ENCODE measurements at regions not wholly inside any gene's neighbourhood (a gene's known extent, or its start where the extent isn't known, plus 50 kb on each side); places are given as distances from the start of the nearest gene placed in this dataset.

DNA sequence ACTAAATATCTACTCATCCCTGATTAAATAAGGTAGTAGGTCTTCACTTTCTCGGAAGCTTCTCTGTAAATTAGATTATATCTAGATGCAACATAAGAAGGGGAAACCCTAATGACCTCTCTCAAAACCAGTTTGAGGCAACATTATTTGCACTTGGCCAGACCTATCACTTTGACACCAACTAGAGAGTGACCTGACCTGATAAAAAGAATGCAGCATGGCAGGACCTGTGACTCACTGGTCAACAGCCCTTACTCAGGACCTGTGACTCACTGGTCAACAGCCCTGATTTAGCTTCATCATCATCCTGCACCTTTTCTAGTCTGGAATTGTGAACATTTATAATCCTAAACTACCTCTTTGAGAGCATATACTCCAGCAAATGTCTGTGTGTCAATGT lies 1957.7 kb upstream of the CELF4 start:
- no peak overlapping the region for H3K27ac Mint-ChIP-seq
- Histone ChIP-seq H3K27me3 (replicated peaks in 1 of 2; ENCODE audit: control insufficient read depth in 2 of 2, extremely low read depth in 1 of 2, insufficient read depth in 2 of 2, low read length in 1 of 2) (no peaks in the 10 kb centered on the region), H3K4me1 (ENCODE audit: control insufficient read depth in 1 of 2, extremely low read depth in 1 of 2, insufficient read depth in 2 of 2, low read length in 2 of 2) (no peaks in the 10 kb centered on the region), H3K4me3 (ENCODE audit: control insufficient read depth in 1 of 2, extremely low read depth in 1 of 2, low read length in 1 of 2) (no peak overlapping the region), H3K9me3 (no peaks in the 10 kb centered on the region), H3K36me3 (ENCODE audit: control insufficient read depth in 2 of 2, extremely low read depth in 1 of 2, insufficient read depth in 1 of 2, low read length in 1 of 2) (no peaks in the 10 kb centered on the region), H3K27ac (ENCODE audit: low read length) (no peak overlapping the region)
- ChIA-PET CTCF (no interaction called here), POLR2A (interaction anchor here in 1 of 2 donors (0.5 kb wide), 1 partner anchor 1068 kb away, joined by 3 read pairs; no protein-coding TSS in a partner anchor)
- WGBS (ENCODE audit: insufficient coverage), result no CpG with 5 or more reads among the region's 1 CpG
- peaks cover 0 to 11% (median 0%) of the 10 kb centered on the region in 3 donors for H3K9me3 Mint-ChIP-seq
- no peaks in the 10 kb centered on the region for H3K4me1 Mint-ChIP-seq
- ATAC-seq (replicated peaks in 1 of 4) (no peak), DNase-seq (no peak)
- no peak overlapping the region for H3K4me3 Mint-ChIP-seq
- H3K36me3 Mint-ChIP-seq, result no peaks in the 10 kb centered on the region
- H3K27me3 Mint-ChIP-seq, result no peaks in the 10 kb centered on the region

DNA sequence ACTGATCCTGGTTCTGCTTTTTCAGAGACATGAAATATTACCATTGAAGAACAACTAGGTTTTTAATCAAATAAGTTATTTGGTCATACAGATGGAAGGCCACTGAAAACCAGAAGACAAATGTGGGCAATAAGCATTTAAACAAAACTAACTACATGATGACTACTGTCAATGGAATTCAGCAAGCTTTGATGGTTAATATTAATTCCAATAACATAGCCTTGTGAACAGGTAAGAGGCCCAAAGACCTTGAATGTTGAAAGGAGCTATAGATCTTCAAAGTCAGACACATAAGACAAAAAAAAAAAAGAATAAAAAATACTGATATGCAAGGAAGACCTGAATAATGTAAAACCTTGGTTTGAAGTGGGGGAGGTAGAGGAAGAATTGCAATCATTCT lies 1955.6 kb upstream of the CELF4 start:
- H3K4me1 Mint-ChIP-seq, result no peaks in the 10 kb centered on the region
- H3K9me3 Mint-ChIP-seq, result peaks cover 0 to 11% (median 0%) of the 10 kb centered on the region in 3 donors
- Histone ChIP-seq H3K27ac (ENCODE audit: low read length) (no peak overlapping the region), H3K4me3 (ENCODE audit: control insufficient read depth in 1 of 2, extremely low read depth in 1 of 2, low read length in 1 of 2) (no peak overlapping the region), H3K36me3 (ENCODE audit: control insufficient read depth in 2 of 2, extremely low read depth in 1 of 2, insufficient read depth in 1 of 2, low read length in 1 of 2) (no peaks in the 10 kb centered on the region), H3K27me3 (replicated peaks in 1 of 2; ENCODE audit: control insufficient read depth in 2 of 2, extremely low read depth in 1 of 2, insufficient read depth in 2 of 2, low read length in 1 of 2) (no peaks in the 10 kb centered on the region), H3K4me1 (ENCODE audit: control insufficient read depth in 1 of 2, extremely low read depth in 1 of 2, insufficient read depth in 2 of 2, low read length in 2 of 2) (no peaks in the 10 kb centered on the region), H3K9me3 (no peaks in the 10 kb centered on the region)
- H3K27ac Mint-ChIP-seq, result no peak overlapping the region
- ATAC-seq (replicated peaks in 1 of 4), result no peak
- DNase-seq, result no peak
- no peaks in the 10 kb centered on the region for H3K36me3 Mint-ChIP-seq
- ChIA-PET POLR2A (interaction anchor here in 1 of 2 donors (0.6 kb wide), 1 partner anchor 208 kb away, joined by 3 read pairs; no protein-coding TSS in a partner anchor), CTCF (no interaction called here)
- no peaks in the 10 kb centered on the region for H3K27me3 Mint-ChIP-seq
- no peak overlapping the region for H3K4me3 Mint-ChIP-seq

DNA sequence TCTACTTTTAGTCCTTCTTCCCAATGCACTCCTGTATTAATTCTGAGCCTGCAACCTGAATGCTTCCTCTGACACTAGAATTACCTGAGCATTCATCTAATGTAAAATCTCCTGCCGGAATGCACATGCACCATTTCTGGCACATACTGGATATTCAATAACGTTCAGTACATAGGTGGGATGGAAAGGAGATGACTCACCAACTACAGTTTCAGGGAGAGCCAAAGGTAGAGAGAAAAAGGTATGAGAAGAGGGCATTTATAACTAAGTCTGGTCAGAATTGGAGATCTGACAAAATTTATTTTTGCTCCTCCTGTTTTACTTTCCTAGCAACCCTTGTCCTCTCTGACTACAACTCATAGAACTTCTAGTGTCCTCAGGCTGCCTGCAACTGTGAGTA lies 1954.1 kb upstream of the CELF4 start:
- H3K9me3 Mint-ChIP-seq, result peaks cover 0 to 11% (median 6%) of the 10 kb centered on the region in 3 donors
- no peak overlapping the region for H3K27ac Mint-ChIP-seq
- ChIA-PET POLR2A (no interaction called here), CTCF (no interaction called here)
- H3K27ac ChIP-seq (ENCODE audit: low read length), result no peak overlapping the region
- H3K4me1 Mint-ChIP-seq, result no peaks in the 10 kb centered on the region
- DNase-seq, result no peak
- WGBS (ENCODE audit: insufficient coverage), result no CpG with 5 or more reads among the region's 2 CpGs
- no peak overlapping the region for H3K4me3 Mint-ChIP-seq
- ATAC-seq (replicated peaks in 1 of 4), result no peak
- H3K36me3 Mint-ChIP-seq, result no peaks in the 10 kb centered on the region
- no peak overlapping the region for H3K4me3 ChIP-seq (ENCODE audit: control insufficient read depth in 1 of 2, extremely low read depth in 1 of 2, low read length in 1 of 2)
- no peaks in the 10 kb centered on the region for H3K27me3 ChIP-seq (replicated peaks in 1 of 2; ENCODE audit: control insufficient read depth in 2 of 2, extremely low read depth in 1 of 2, insufficient read depth in 2 of 2, low read length in 1 of 2)
- H3K36me3 ChIP-seq (ENCODE audit: control insufficient read depth in 2 of 2, extremely low read depth in 1 of 2, insufficient read depth in 1 of 2, low read length in 1 of 2), result no peaks in the 10 kb centered on the region
- no peaks in the 10 kb centered on the region for H3K27me3 Mint-ChIP-seq
- H3K9me3 ChIP-seq, result no peaks in the 10 kb centered on the region
- no peaks in the 10 kb centered on the region for H3K4me1 ChIP-seq (ENCODE audit: control insufficient read depth in 1 of 2, extremely low read depth in 1 of 2, insufficient read depth in 2 of 2, low read length in 2 of 2)

DNA sequence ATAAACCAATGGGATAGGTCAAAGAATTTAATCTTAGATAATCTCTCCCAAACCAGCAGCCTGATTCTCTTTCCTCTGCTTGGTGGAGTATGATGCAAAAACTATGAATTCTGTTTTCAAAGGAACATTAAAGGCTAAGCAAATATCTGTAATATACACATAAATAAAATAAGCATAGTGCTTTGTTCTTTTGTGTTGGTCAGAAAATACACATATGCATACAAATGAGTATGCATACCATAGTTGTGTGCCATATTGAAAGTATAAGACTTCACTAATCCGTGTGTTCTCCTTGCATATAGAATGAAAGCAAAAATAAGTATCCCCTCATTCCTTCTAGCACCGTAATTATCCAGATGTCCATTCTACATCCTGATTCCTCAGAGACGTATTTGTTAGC lies 1949.7 kb upstream of the CELF4 start:
- H3K27ac Mint-ChIP-seq, result no peak overlapping the region
- WGBS (ENCODE audit: insufficient coverage), result no CpG with 5 or more reads among the region's 3 CpGs

DNA sequence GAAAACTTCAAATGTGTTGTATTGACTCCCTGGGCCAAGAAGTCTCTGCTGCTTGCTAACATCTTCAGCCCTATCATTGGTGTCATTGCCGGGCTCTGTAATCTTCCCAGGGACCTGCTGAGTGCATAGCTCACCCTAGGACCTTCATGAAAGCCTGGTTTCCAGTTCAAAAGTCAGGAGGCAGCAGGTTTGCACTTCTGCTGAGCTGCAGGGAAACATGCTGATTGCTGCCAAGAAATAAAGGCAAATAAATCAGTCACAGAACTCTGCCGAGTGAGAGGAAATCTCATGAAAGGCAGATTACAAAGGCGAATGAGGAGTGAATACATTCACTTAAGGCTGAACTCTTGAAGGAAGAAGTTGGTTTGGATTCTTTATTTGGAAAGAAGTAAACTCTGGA lies 1947.6 kb upstream of the CELF4 start:
- no peak for ATAC-seq (replicated peaks in 1 of 4)
- Histone ChIP-seq H3K27ac (ENCODE audit: low read length) (no peak overlapping the region), H3K9me3 (no peaks in the 10 kb centered on the region), H3K4me1 (ENCODE audit: control insufficient read depth in 1 of 2, extremely low read depth in 1 of 2, insufficient read depth in 2 of 2, low read length in 2 of 2) (no peaks in the 10 kb centered on the region), H3K27me3 (replicated peaks in 1 of 2; ENCODE audit: control insufficient read depth in 2 of 2, extremely low read depth in 1 of 2, insufficient read depth in 2 of 2, low read length in 1 of 2) (no peaks in the 10 kb centered on the region), H3K36me3 (ENCODE audit: control insufficient read depth in 2 of 2, extremely low read depth in 1 of 2, insufficient read depth in 1 of 2, low read length in 1 of 2) (no peaks in the 10 kb centered on the region), H3K4me3 (ENCODE audit: control insufficient read depth in 1 of 2, extremely low read depth in 1 of 2, low read length in 1 of 2) (no peak overlapping the region)
- WGBS (ENCODE audit: insufficient coverage), result 58% methylated on average over 2 of the region's 3 CpGs
- H3K4me1 Mint-ChIP-seq, result no peaks in the 10 kb centered on the region
- peaks cover 12 to 22% (median 15%) of the 10 kb centered on the region in 3 donors for H3K9me3 Mint-ChIP-seq
- H3K36me3 Mint-ChIP-seq, result no peaks in the 10 kb centered on the region
- ChIA-PET CTCF (no interaction called here), POLR2A (no interaction called here)
- H3K27me3 Mint-ChIP-seq, result no peaks in the 10 kb centered on the region
- no peak overlapping the region for H3K27ac Mint-ChIP-seq
- no peak for DNase-seq
- H3K4me3 Mint-ChIP-seq, result no peak overlapping the region

More for the DNA sequence above, 1949.7 kb upstream of the CELF4 start:
- peaks cover 10 to 20% (median 17%) of the 10 kb centered on the region in 3 donors for H3K9me3 Mint-ChIP-seq
- ChIA-PET CTCF (no interaction called here), POLR2A (no interaction called here)
- no peaks in the 10 kb centered on the region for H3K27me3 Mint-ChIP-seq
- no peaks in the 10 kb centered on the region for H3K36me3 ChIP-seq (ENCODE audit: control insufficient read depth in 2 of 2, extremely low read depth in 1 of 2, insufficient read depth in 1 of 2, low read length in 1 of 2)
- no peak for ATAC-seq (replicated peaks in 1 of 4)
- no peak overlapping the region for H3K4me3 ChIP-seq (ENCODE audit: control insufficient read depth in 1 of 2, extremely low read depth in 1 of 2, low read length in 1 of 2)
- H3K27ac ChIP-seq (ENCODE audit: low read length), result no peak overlapping the region
- no peaks in the 10 kb centered on the region for H3K27me3 ChIP-seq (replicated peaks in 1 of 2; ENCODE audit: control insufficient read depth in 2 of 2, extremely low read depth in 1 of 2, insufficient read depth in 2 of 2, low read length in 1 of 2)
- no peaks in the 10 kb centered on the region for H3K4me1 ChIP-seq (ENCODE audit: control insufficient read depth in 1 of 2, extremely low read depth in 1 of 2, insufficient read depth in 2 of 2, low read length in 2 of 2)
- H3K9me3 ChIP-seq, result no peaks in the 10 kb centered on the region
- DNase-seq, result no peak
- no peaks in the 10 kb centered on the region for H3K36me3 Mint-ChIP-seq
- no peaks in the 10 kb centered on the region for H3K4me1 Mint-ChIP-seq
- no peak overlapping the region for H3K4me3 Mint-ChIP-seq

DNA sequence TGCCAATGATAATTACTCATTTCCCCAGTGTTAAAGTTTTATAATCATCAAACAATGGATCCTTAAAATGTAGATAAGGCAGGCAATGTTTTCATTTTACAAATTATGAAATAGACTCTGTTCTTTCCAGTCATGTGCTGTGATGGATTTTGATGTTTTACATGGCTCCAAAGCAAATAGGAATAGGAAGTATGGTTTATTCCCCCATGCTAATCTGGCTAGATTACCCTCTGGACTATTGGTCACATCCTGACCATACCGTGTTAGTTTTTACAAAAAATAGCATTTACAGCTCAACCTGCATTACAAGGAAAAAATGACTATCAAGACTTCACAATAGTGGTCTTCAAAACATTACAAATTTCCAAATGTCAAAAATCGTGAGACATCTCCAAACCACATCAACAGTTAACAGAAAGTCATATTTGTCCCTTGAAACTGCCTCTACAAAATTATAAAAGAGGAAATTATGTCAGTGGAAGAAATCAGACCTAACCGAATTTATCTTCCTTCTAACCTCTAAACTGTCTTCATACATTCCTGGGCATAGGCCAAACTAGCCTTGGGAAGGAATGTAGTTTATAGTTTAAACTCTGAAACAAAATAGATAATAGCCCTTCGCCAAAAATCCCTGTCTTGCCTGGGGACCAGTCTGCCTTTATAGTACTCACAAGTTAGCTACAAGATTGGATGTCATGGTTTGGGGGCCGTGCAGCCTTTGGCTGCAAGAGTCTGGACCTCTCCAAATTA lies 1941.2 kb upstream of the CELF4 start:
- no peaks in the 10 kb centered on the region for H3K27me3 ChIP-seq (replicated peaks in 1 of 2; ENCODE audit: control insufficient read depth in 2 of 2, extremely low read depth in 1 of 2, insufficient read depth in 2 of 2, low read length in 1 of 2)
- POLR2A ChIA-PET, result no interaction called here
- no peaks in the 10 kb centered on the region for H3K27me3 Mint-ChIP-seq

More for the DNA sequence above, 1941.2 kb upstream of the CELF4 start:
- H3K27ac ChIP-seq (ENCODE audit: low read length), result no peak overlapping the region
- no peaks in the 10 kb centered on the region for H3K4me1 Mint-ChIP-seq
- no peak overlapping the region for H3K27ac Mint-ChIP-seq
- no peaks in the 10 kb centered on the region for H3K36me3 ChIP-seq (ENCODE audit: control insufficient read depth in 2 of 2, extremely low read depth in 1 of 2, insufficient read depth in 1 of 2, low read length in 1 of 2)
- H3K4me3 Mint-ChIP-seq, result no peak overlapping the region
- no peak overlapping the region for H3K4me3 ChIP-seq (ENCODE audit: control insufficient read depth in 1 of 2, extremely low read depth in 1 of 2, low read length in 1 of 2)
- CTCF ChIA-PET, result no interaction called here
- no peaks in the 10 kb centered on the region for H3K36me3 Mint-ChIP-seq
- H3K9me3 ChIP-seq, result no peaks in the 10 kb centered on the region
- ATAC-seq (replicated peaks in 1 of 4) (no peak), DNase-seq (no peak)
- no peaks in the 10 kb centered on the region for H3K4me1 ChIP-seq (ENCODE audit: control insufficient read depth in 1 of 2, extremely low read depth in 1 of 2, insufficient read depth in 2 of 2, low read length in 2 of 2)
- peaks cover 10 to 18% (median 16%) of the 10 kb centered on the region in 3 donors for H3K9me3 Mint-ChIP-seq
- 83% methylated on average over 2 of the region's 5 CpGs for WGBS (ENCODE audit: insufficient coverage)

All from T-cell (primary cell).